Mammary epithelial cell (primary cell): ENCODE measurements at regions not wholly inside any gene's neighbourhood (a gene's known extent, or its start where the extent isn't known, plus 50 kb on each side); places are given as distances from the start of the nearest gene placed in this dataset.

ENCODE experiments used
- CTCF ChIP-seq, 2 donors: IDR thresholded peaks in 1 of 2; conservative IDR thresholded peaks in 1 of 2; 2 replicates each; pipeline ENCODE4 v1.5.1; 2011 to 2012; ENCODE audit warnings: inconsistent platforms in 2 of 2, low read length in 2 of 2, mild to moderate bottlenecking in 2 of 2, control low read depth in 1 of 2, low read depth in 1 of 2; ENCODE audit not compliant: insufficient read depth in 1 of 2; ENCODE audit errors: extremely low read depth in 1 of 2
- EZH2 ChIP-seq: IDR thresholded peaks from 2 replicates; pipeline ENCODE4 v1.6.1; 2012; ENCODE audit warnings: low read length, inconsistent platforms, borderline replicate concordance

- TF ChIP-seq CTCF (conservative IDR thresholded peaks at IDR 0.05 in 1 of 2, IDR thresholded peaks at IDR 0.05 in 1 of 2; ENCODE audit: extremely low read depth in 1 of 2, insufficient read depth in 1 of 2, low read depth in 1 of 2, low read length in 2 of 2), result no peak
- no peak for TF ChIP-seq EZH2
These were observed 118.7 kb upstream of the RUNX3 start for GRCh38 chr1:25048728-25049127.
